ENCODE measurements at regions not wholly inside any gene's neighbourhood (a gene's known extent, or its start where the extent isn't known, plus 50 kb on each side); places are given as distances from the start of the nearest gene placed in this dataset.

GRCh38 chr18:68564351-68564750 lies 150.6 kb downstream of the TMX3 start:
- no peak overlapping the region for H3K27ac Mint-ChIP-seq
- no peak overlapping the region for H3K4me3 Mint-ChIP-seq
- DNase-seq = no peak
- H3K9me3 Mint-ChIP-seq = no peaks in the 10 kb centered on the region
- no peaks in the 10 kb centered on the region for H3K36me3 Mint-ChIP-seq (ENCODE audit: low read depth)
- peaks cover 3% of the 10 kb centered on the region for H3K27me3 Mint-ChIP-seq (ENCODE audit: low read depth)
- no peaks in the 10 kb centered on the region for H3K4me1 Mint-ChIP-seq (ENCODE audit: low read depth)
- CTCF ChIA-PET = no interaction called here
- intact Hi-C loops (cut with micrococcal nuclease) = no loop called here

- CTCF ChIA-PET = interaction anchor here (0.7 kb wide), 2 partner anchors 99 to 203 kb away, joined by 3 to 4 read pairs; no protein-coding TSS in a partner anchor
- intact Hi-C loops (cut with micrococcal nuclease) = no loop called here
- Mint-ChIP-seq H3K4me1 (ENCODE audit: low read depth) (no peaks in the 10 kb centered on the region), H3K9me3 (no peaks in the 10 kb centered on the region), H3K36me3 (ENCODE audit: low read depth) (no peaks in the 10 kb centered on the region), H3K27me3 (ENCODE audit: low read depth) (no peaks in the 10 kb centered on the region), H3K27ac (no peak overlapping the region), H3K4me3 (no peak overlapping the region)
- no peak for DNase-seq
Measured at GRCh38 chr18:68560128-68560527, 154.8 kb downstream of the TMX3 start.

GRCh38 chr18:68557183-68557582 lies 157.7 kb downstream of the TMX3 start:
- Mint-ChIP-seq H3K4me1 (ENCODE audit: low read depth) (no peaks in the 10 kb centered on the region), H3K27ac (no peak overlapping the region), H3K9me3 (no peaks in the 10 kb centered on the region), H3K4me3 (no peak overlapping the region), H3K36me3 (ENCODE audit: low read depth) (no peaks in the 10 kb centered on the region), H3K27me3 (ENCODE audit: low read depth) (peaks cover 2% of the 10 kb centered on the region)
- DNase-seq = no peak
- intact Hi-C loops (cut with micrococcal nuclease) = no loop called here
- CTCF ChIA-PET = no interaction called here

GRCh38 chr18:68555879-68556301 lies 159.0 kb downstream of the TMX3 start:
- intact Hi-C loops (cut with micrococcal nuclease) = no loop called here
- H3K4me1 Mint-ChIP-seq (ENCODE audit: low read depth) = no peaks in the 10 kb centered on the region
- H3K27me3 Mint-ChIP-seq (ENCODE audit: low read depth) = peaks cover 2% of the 10 kb centered on the region
- no peak overlapping the region for H3K4me3 Mint-ChIP-seq
- H3K36me3 Mint-ChIP-seq (ENCODE audit: low read depth) = no peaks in the 10 kb centered on the region
- CTCF ChIA-PET = no interaction called here
- no peak overlapping the region for H3K27ac Mint-ChIP-seq
- no peak for DNase-seq
- H3K9me3 Mint-ChIP-seq = no peaks in the 10 kb centered on the region

- H3K4me1 Mint-ChIP-seq (ENCODE audit: low read depth) = no peaks in the 10 kb centered on the region
- H3K4me3 Mint-ChIP-seq = no peak overlapping the region
- no peaks in the 10 kb centered on the region for H3K9me3 Mint-ChIP-seq
- H3K27me3 Mint-ChIP-seq (ENCODE audit: low read depth) = peaks cover 2% of the 10 kb centered on the region
- DNase-seq = no peak
- no peak overlapping the region for H3K27ac Mint-ChIP-seq
- CTCF ChIA-PET = no interaction called here
- intact Hi-C loops (cut with micrococcal nuclease) = no loop called here
- H3K36me3 Mint-ChIP-seq (ENCODE audit: low read depth) = no peaks in the 10 kb centered on the region
Measured at GRCh38 chr18:68548904-68549870, 165.7 kb downstream of the TMX3 start.

- peaks cover 4% of the 10 kb centered on the region for H3K27me3 Mint-ChIP-seq (ENCODE audit: low read depth)
- CTCF ChIA-PET = no interaction called here
- no peak overlapping the region for H3K27ac Mint-ChIP-seq
- H3K4me1 Mint-ChIP-seq (ENCODE audit: low read depth) = no peaks in the 10 kb centered on the region
- DNase-seq = no peak
- H3K36me3 Mint-ChIP-seq (ENCODE audit: low read depth) = no peaks in the 10 kb centered on the region
- no peaks in the 10 kb centered on the region for H3K9me3 Mint-ChIP-seq
- H3K4me3 Mint-ChIP-seq = no peak overlapping the region
- intact Hi-C loops (cut with micrococcal nuclease) = no loop called here
Measured at GRCh38 chr18:68543344-68543743, 171.6 kb downstream of the TMX3 start.

- intact Hi-C loops (cut with micrococcal nuclease) = no loop called here
Measured at GRCh38 chr18:68542846-68543245, 172.1 kb downstream of the TMX3 start.

GRCh38 chr18:68533641-68534040 lies 181.3 kb downstream of the TMX3 start:
- CTCF ChIA-PET = no interaction called here
- intact Hi-C loops (cut with micrococcal nuclease) = no loop called here
- no peak overlapping the region for H3K4me3 Mint-ChIP-seq

More at GRCh38 chr18:68542846-68543245, 172.1 kb downstream of the TMX3 start:
- no peaks in the 10 kb centered on the region for H3K4me1 Mint-ChIP-seq (ENCODE audit: low read depth)
- no peak overlapping the region for H3K4me3 Mint-ChIP-seq
- no peaks in the 10 kb centered on the region for H3K36me3 Mint-ChIP-seq (ENCODE audit: low read depth)
- peaks cover 4% of the 10 kb centered on the region for H3K27me3 Mint-ChIP-seq (ENCODE audit: low read depth)
- no peak for DNase-seq
- CTCF ChIA-PET = no interaction called here
- H3K27ac Mint-ChIP-seq = no peak overlapping the region
- H3K9me3 Mint-ChIP-seq = no peaks in the 10 kb centered on the region

GRCh38 chr18:68532328-68532885 lies 182.5 kb downstream of the TMX3 start:
- H3K9me3 Mint-ChIP-seq = no peaks in the 10 kb centered on the region
- no peaks in the 10 kb centered on the region for H3K36me3 Mint-ChIP-seq (ENCODE audit: low read depth)
- no peak for DNase-seq
- CTCF ChIA-PET = no interaction called here
- intact Hi-C loops (cut with micrococcal nuclease) = no loop called here
- no peak overlapping the region for H3K27ac Mint-ChIP-seq
- H3K4me1 Mint-ChIP-seq (ENCODE audit: low read depth) = no peaks in the 10 kb centered on the region
- H3K4me3 Mint-ChIP-seq = no peak overlapping the region
- H3K27me3 Mint-ChIP-seq (ENCODE audit: low read depth) = no peaks in the 10 kb centered on the region

More at GRCh38 chr18:68533641-68534040, 181.3 kb downstream of the TMX3 start:
- Mint-ChIP-seq H3K36me3 (ENCODE audit: low read depth) (no peaks in the 10 kb centered on the region), H3K27me3 (ENCODE audit: low read depth) (no peaks in the 10 kb centered on the region), H3K27ac (no peak overlapping the region), H3K4me1 (ENCODE audit: low read depth) (no peaks in the 10 kb centered on the region), H3K9me3 (no peaks in the 10 kb centered on the region)
- DNase-seq = no peak

GRCh38 chr18:68525091-68525490 lies 189.8 kb downstream of the TMX3 start:
- CTCF ChIA-PET = no interaction called here
- Mint-ChIP-seq H3K9me3 (no peaks in the 10 kb centered on the region), H3K36me3 (ENCODE audit: low read depth) (no peaks in the 10 kb centered on the region), H3K27ac (no peak overlapping the region), H3K27me3 (ENCODE audit: low read depth) (peaks cover 2% of the 10 kb centered on the region), H3K4me1 (ENCODE audit: low read depth) (no peaks in the 10 kb centered on the region), H3K4me3 (no peak overlapping the region)
- intact Hi-C loops (cut with micrococcal nuclease) = no loop called here
- no peak for DNase-seq

- Mint-ChIP-seq H3K36me3 (ENCODE audit: low read depth) (no peaks in the 10 kb centered on the region), H3K4me3 (no peak overlapping the region), H3K27me3 (ENCODE audit: low read depth) (peaks cover 2% of the 10 kb centered on the region), H3K4me1 (ENCODE audit: low read depth) (no peaks in the 10 kb centered on the region), H3K9me3 (no peaks in the 10 kb centered on the region), H3K27ac (no peak overlapping the region)
- intact Hi-C loops (cut with micrococcal nuclease) = no loop called here
- DNase-seq = no peak
- CTCF ChIA-PET = no interaction called here
Measured at GRCh38 chr18:68520406-68521075, 194.4 kb downstream of the TMX3 start.

GRCh38 chr18:68519336-68519735 lies 195.6 kb downstream of the TMX3 start:
- no peak overlapping the region for H3K4me3 Mint-ChIP-seq
- no peak overlapping the region for H3K27ac Mint-ChIP-seq
- intact Hi-C loops (cut with micrococcal nuclease) = no loop called here
- DNase-seq = no peak
- no peaks in the 10 kb centered on the region for H3K9me3 Mint-ChIP-seq
- H3K36me3 Mint-ChIP-seq (ENCODE audit: low read depth) = no peaks in the 10 kb centered on the region
- CTCF ChIA-PET = no interaction called here
- H3K4me1 Mint-ChIP-seq (ENCODE audit: low read depth) = no peaks in the 10 kb centered on the region
- H3K27me3 Mint-ChIP-seq (ENCODE audit: low read depth) = peaks cover 4% of the 10 kb centered on the region
